GM19463 (cell line): ENCODE measurements at regions not wholly inside any gene's neighbourhood (a gene's known extent, or its start where the extent isn't known, plus 50 kb on each side); places are given as distances from the start of the nearest gene placed in this dataset.
"Not testable (repeated sequence)": the region's sequence is repeated elsewhere in the genome, so short reads cannot be mapped to it uniquely, and the experiment has no call there.

Experiments
- ATAC-seq: cut with Tn5 transposase; IDR thresholded peaks from one replicate; pipeline ENCODE4 v1.9.1; 2021; ENCODE audit warnings: mild to moderate bottlenecking, moderate library complexity; ENCODE audit not compliant: unreplicated experiment

- not testable (repeated sequence) for ATAC-seq
These were observed 57.4 kb upstream of the NUTM2D start for GRCh38 chr10:87300163-87300562.

DNA sequence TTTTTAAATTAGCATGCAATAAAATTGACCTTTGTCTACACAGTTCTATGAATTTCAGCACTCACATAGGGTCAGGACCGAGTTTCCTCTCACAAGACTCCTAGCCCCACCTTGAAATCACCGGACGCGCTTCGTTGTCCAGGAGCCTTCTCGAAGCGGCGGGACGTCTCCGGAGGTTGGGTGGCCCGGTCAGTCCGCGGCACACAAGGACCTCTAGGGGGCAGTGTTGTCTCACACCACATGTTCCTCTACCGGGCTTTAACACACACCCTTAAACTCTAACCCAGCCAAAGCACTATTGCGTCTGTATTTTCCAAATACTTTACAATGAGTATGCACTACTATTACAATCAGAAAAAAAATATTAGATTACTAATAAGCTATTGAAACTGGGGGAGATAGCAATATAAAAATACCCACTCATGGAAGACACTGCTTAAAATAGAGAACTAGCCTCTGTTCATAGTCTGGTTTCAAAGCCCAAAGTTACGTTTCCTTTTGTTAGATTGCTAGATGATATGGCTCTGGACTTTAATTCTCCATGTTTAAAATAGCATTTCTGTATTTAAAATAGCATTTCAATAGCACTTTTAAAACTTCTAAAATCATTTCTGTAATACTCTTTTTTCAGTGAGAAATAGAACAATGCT is 56.0 kb upstream of the NUTM2D start:
- peak; percentile 99 for ATAC-seq

- ATAC-seq, result not testable (repeated sequence)
These were observed 55.4 kb upstream of the NUTM2D start for GRCh38 chr10:87302132-87302531.

DNA sequence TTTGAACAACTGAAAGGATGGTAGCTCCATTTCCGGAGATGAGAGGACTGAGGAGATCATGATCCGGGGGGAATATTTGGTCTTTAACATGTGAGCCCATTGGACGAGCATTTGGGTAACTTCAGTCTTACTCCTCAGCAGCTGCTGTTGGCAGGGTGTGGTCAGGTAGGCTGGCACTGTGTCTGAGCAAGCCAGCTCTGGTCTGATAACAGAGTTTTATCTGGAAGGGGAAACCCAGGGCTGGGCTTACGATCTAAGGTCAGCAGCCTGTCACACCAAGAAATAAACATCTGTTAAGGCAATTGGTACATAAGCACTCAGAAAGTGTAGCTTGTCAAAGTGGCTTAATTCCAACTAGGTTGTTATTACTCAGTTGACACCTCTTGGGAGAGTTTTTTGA is 53.8 kb upstream of the NUTM2D start:
- not testable (repeated sequence) for ATAC-seq

GRCh38 chr10:87306681-87307080 is 50.9 kb upstream of the NUTM2D start:
- not testable (repeated sequence) for ATAC-seq
